ENCODE measurements at regions not wholly inside any gene's neighbourhood (a gene's known extent, or its start where the extent isn't known, plus 50 kb on each side); places are given as distances from the start of the nearest gene placed in this dataset.

- no peak overlapping the region for H3K4me3 ChIP-seq
- peaks cover 0 to 7% (median 0%) of the 10 kb centered on the region in 4 donors for H3K4me1 ChIP-seq
- no peak for DNase-seq
- H3K36me3 ChIP-seq: no peaks in the 10 kb centered on the region
- no peaks in the 10 kb centered on the region for H3K9me3 ChIP-seq
- no peaks in the 10 kb centered on the region for H3K27me3 ChIP-seq
- intact Hi-C loops (cut with DNase I; ENCODE audit: low total_unique reads): no loop called here
- H3K27ac ChIP-seq: no peak overlapping the region
- no peak for TF ChIP-seq EP300 (IDR thresholded peaks at IDR 0.05)
- TF ChIP-seq POLR2AphosphoS5 (IDR thresholded peaks at IDR 0.05): no peak
- no peak for TF ChIP-seq CTCF (IDR thresholded peaks at IDR 0.05)
- no peak for TF ChIP-seq POLR2A (IDR thresholded peaks at IDR 0.05)
Observed at GRCh38 chr2:182615036-182615435, 101.0 kb upstream of the DNAJC10 start.

GRCh38 chr2:182616471-182617393, 99.3 kb upstream of the DNAJC10 start:
- Histone ChIP-seq H3K36me3 (no peaks in the 10 kb centered on the region), H3K27me3 (no peaks in the 10 kb centered on the region), H3K4me3 (no peak overlapping the region), H3K9me3 (no peaks in the 10 kb centered on the region), H3K27ac (no peak overlapping the region), H3K4me1 (peaks cover 0 to 7% (median 0%) of the 10 kb centered on the region in 4 donors)
- intact Hi-C loops (cut with DNase I; ENCODE audit: low total_unique reads): no loop called here
- TF ChIP-seq EP300 (IDR thresholded peaks at IDR 0.05): no peak
- WGBS, 5 donors: 51 to 69% (median 55%) methylated on average over 3 of the region's 3 CpGs
- DNase-seq: no peak

- Histone ChIP-seq H3K27ac (no peak overlapping the region), H3K9me3 (no peaks in the 10 kb centered on the region), H3K4me1 (peaks cover 0 to 7% (median 0%) of the 10 kb centered on the region in 4 donors), H3K36me3 (no peaks in the 10 kb centered on the region), H3K4me3 (no peak overlapping the region), H3K27me3 (no peaks in the 10 kb centered on the region)
- WGBS, 5 donors: 50 to 59% (median 55%) methylated on average over 6 of the region's 6 CpGs
- intact Hi-C loops (cut with DNase I; ENCODE audit: low total_unique reads): no loop called here
- DNase-seq: peak in 1 of 2 donors; percentile 19
- TF ChIP-seq POLR2AphosphoS5 (IDR thresholded peaks at IDR 0.05) (no peak), POLR2A (IDR thresholded peaks at IDR 0.05) (no peak), CTCF (IDR thresholded peaks at IDR 0.05) (no peak), EP300 (IDR thresholded peaks at IDR 0.05) (no peak)
Observed at GRCh38 chr2:182618672-182619079, 97.4 kb upstream of the DNAJC10 start.

- intact Hi-C loops (cut with DNase I; ENCODE audit: low total_unique reads): no loop called here
- Histone ChIP-seq H3K4me3 (no peak overlapping the region), H3K27me3 (no peaks in the 10 kb centered on the region), H3K27ac (no peak overlapping the region), H3K9me3 (no peaks in the 10 kb centered on the region), H3K36me3 (no peaks in the 10 kb centered on the region), H3K4me1 (peaks cover 0 to 7% (median 0%) of the 10 kb centered on the region in 4 donors)
- TF ChIP-seq POLR2AphosphoS5 (IDR thresholded peaks at IDR 0.05): no peak
- TF ChIP-seq CTCF (IDR thresholded peaks at IDR 0.05): no peak
- TF ChIP-seq EP300 (IDR thresholded peaks at IDR 0.05): no peak
- no peak for TF ChIP-seq POLR2A (IDR thresholded peaks at IDR 0.05)
- WGBS, 5 donors: 73 to 92% (median 85%) methylated on average over 2 of the region's 2 CpGs
- no peak for DNase-seq
Observed at GRCh38 chr2:182619276-182619675, 96.8 kb upstream of the DNAJC10 start.

- no peaks in the 10 kb centered on the region for H3K9me3 ChIP-seq
- H3K4me3 ChIP-seq: no peak overlapping the region
- no peaks in the 10 kb centered on the region for H3K27me3 ChIP-seq
- H3K27ac ChIP-seq: no peak overlapping the region
- TF ChIP-seq EP300 (IDR thresholded peaks at IDR 0.05): no peak
- TF ChIP-seq POLR2A (IDR thresholded peaks at IDR 0.05): no peak
- TF ChIP-seq CTCF (IDR thresholded peaks at IDR 0.05): no peak
- TF ChIP-seq POLR2AphosphoS5 (IDR thresholded peaks at IDR 0.05): no peak
- no peaks in the 10 kb centered on the region for H3K36me3 ChIP-seq
- peaks cover 0 to 7% (median 0%) of the 10 kb centered on the region in 4 donors for H3K4me1 ChIP-seq
- DNase-seq: no peak
- intact Hi-C loops (cut with DNase I; ENCODE audit: low total_unique reads): no loop called here
- WGBS, 5 donors: 62 to 75% (median 68%) methylated on average over 1 of the region's 1 CpG
Observed at GRCh38 chr2:182621191-182621590, 94.9 kb upstream of the DNAJC10 start.

Data from stomach (tissue), 8 donors.